ENCODE measurements at regions not wholly inside any gene's neighbourhood (a gene's known extent, or its start where the extent isn't known, plus 50 kb on each side); places are given as distances from the start of the nearest gene placed in this dataset.

GRCh38 chr16:80417706-80418271 lies 123.0 kb upstream of the DYNLRB2 start:
- Mint-ChIP-seq H3K27ac (no peak overlapping the region), H3K4me3 (no peak overlapping the region), H3K4me1 (peaks cover 5% of the 10 kb centered on the region), H3K9me3 (ENCODE audit: insufficient read depth) (no peaks in the 10 kb centered on the region), H3K27me3 (peaks cover 20% of the 10 kb centered on the region)
- ATAC-seq (ENCODE audit: low read depth): no peak
- no peak for DNase-seq
- H3K9me3 ChIP-seq (ENCODE audit: control extremely low read depth in 1 of 3, control insufficient read depth in 2 of 3, insufficient read depth in 1 of 3, low read length in 2 of 3): no peaks in the 10 kb centered on the region
- no peak overlapping the region for H3K27ac ChIP-seq (ENCODE audit: low read length in 2 of 2)
- intact Hi-C loops (cut with micrococcal nuclease): no loop called here
- 20% methylated on average over 2 of the region's 4 CpGs for WGBS (ENCODE audit: insufficient coverage)
- no peaks in the 10 kb centered on the region for H4K20me1 ChIP-seq (ENCODE audit: control insufficient read depth, insufficient read depth, low read length, poor library complexity, severe bottlenecking)
- H3K36me3 ChIP-seq (replicated peaks in 1 of 2; ENCODE audit: control extremely low read depth in 1 of 2, control insufficient read depth in 1 of 2, extremely low read depth in 1 of 2, insufficient read depth in 2 of 2, low read length in 1 of 2): no peaks in the 10 kb centered on the region
- no peak overlapping the region for H2AFZ ChIP-seq (ENCODE audit: insufficient read depth, low read depth, low read length, poor library complexity, severe bottlenecking)
- H3K27me3 ChIP-seq (replicated peaks in 1 of 4; ENCODE audit: control extremely low read depth in 1 of 4, control insufficient read depth in 3 of 4, insufficient read depth in 4 of 4, low read length in 3 of 4): peaks cover 0 to 2% (median 0%) of the 10 kb centered on the region in 4 experiments
- ChIA-PET POLR2A (no interaction called here), CTCF (no interaction called here)
- H3K4me1 ChIP-seq (ENCODE audit: control insufficient read depth in 2 of 2, insufficient read depth in 2 of 2, low read length in 2 of 2): no peaks in the 10 kb centered on the region
- no peaks in the 10 kb centered on the region for H3K79me2 ChIP-seq (ENCODE audit: control insufficient read depth, insufficient read depth, low read length)
- H3K4me3 ChIP-seq (ENCODE audit: control extremely low read depth in 1 of 5, extremely low read depth in 1 of 5, insufficient read depth in 1 of 5, low read depth in 2 of 5, low read length in 4 of 5): no peak overlapping the region
- no peak overlapping the region for H3K9ac ChIP-seq (ENCODE audit: low read length)
- no peak overlapping the region for H3K4me2 ChIP-seq (replicated peaks; ENCODE audit: low read depth, low read length, poor library complexity, severe bottlenecking)
- no peak for TF ChIP-seq EZH2 (IDR thresholded peaks at IDR 0.05; ENCODE audit: borderline replicate concordance, insufficient read depth, low read depth, low read length, poor library complexity, severe bottlenecking)
- TF ChIP-seq CTCF (IDR thresholded peaks at IDR 0.05): no peak

GRCh38 chr16:80408014-80408413 lies 132.8 kb upstream of the DYNLRB2 start:
- H3K9me3 ChIP-seq (ENCODE audit: control extremely low read depth in 1 of 3, control insufficient read depth in 2 of 3, insufficient read depth in 1 of 3, low read length in 2 of 3): no peaks in the 10 kb centered on the region
- ChIA-PET CTCF (no interaction called here), POLR2A (no interaction called here)
- no peaks in the 10 kb centered on the region for H3K36me3 ChIP-seq (replicated peaks in 1 of 2; ENCODE audit: control extremely low read depth in 1 of 2, control insufficient read depth in 1 of 2, extremely low read depth in 1 of 2, insufficient read depth in 2 of 2, low read length in 1 of 2)
- DNase-seq (no peak), ATAC-seq (ENCODE audit: low read depth) (no peak)
- no peaks in the 10 kb centered on the region for H3K4me1 ChIP-seq (ENCODE audit: control insufficient read depth in 2 of 2, insufficient read depth in 2 of 2, low read length in 2 of 2)
- no peak overlapping the region for H3K4me3 Mint-ChIP-seq
- H3K79me2 ChIP-seq (ENCODE audit: control insufficient read depth, insufficient read depth, low read length): no peaks in the 10 kb centered on the region
- WGBS (ENCODE audit: insufficient coverage): no CpG with 5 or more reads among the region's 1 CpG
- no peak overlapping the region for H3K4me3 ChIP-seq (ENCODE audit: control extremely low read depth in 1 of 5, extremely low read depth in 1 of 5, insufficient read depth in 1 of 5, low read depth in 2 of 5, low read length in 4 of 5)
- H3K4me1 Mint-ChIP-seq: no peaks in the 10 kb centered on the region
- intact Hi-C loops (cut with micrococcal nuclease): no loop called here
- H3K9ac ChIP-seq (ENCODE audit: low read length): no peak overlapping the region
- H3K27me3 ChIP-seq (replicated peaks in 1 of 4; ENCODE audit: control extremely low read depth in 1 of 4, control insufficient read depth in 3 of 4, insufficient read depth in 4 of 4, low read length in 3 of 4): no peaks in the 10 kb centered on the region
- no peaks in the 10 kb centered on the region for H3K9me3 Mint-ChIP-seq (ENCODE audit: insufficient read depth)
- no peaks in the 10 kb centered on the region for H4K20me1 ChIP-seq (ENCODE audit: control insufficient read depth, insufficient read depth, low read length, poor library complexity, severe bottlenecking)
- H2AFZ ChIP-seq (ENCODE audit: insufficient read depth, low read depth, low read length, poor library complexity, severe bottlenecking): no peak overlapping the region
- H3K27me3 Mint-ChIP-seq: peaks cover 18% of the 10 kb centered on the region
- no peak overlapping the region for H3K27ac ChIP-seq (ENCODE audit: low read length in 2 of 2)
- H3K4me2 ChIP-seq (replicated peaks; ENCODE audit: low read depth, low read length, poor library complexity, severe bottlenecking): no peak overlapping the region
- TF ChIP-seq EZH2 (IDR thresholded peaks at IDR 0.05; ENCODE audit: borderline replicate concordance, insufficient read depth, low read depth, low read length, poor library complexity, severe bottlenecking) (no peak), CTCF (IDR thresholded peaks at IDR 0.05) (no peak)
- H3K27ac Mint-ChIP-seq: no peak overlapping the region
